ENCODE measurements at regions not wholly inside any gene's neighbourhood (a gene's known extent, or its start where the extent isn't known, plus 50 kb on each side); places are given as distances from the start of the nearest gene placed in this dataset.

DNA sequence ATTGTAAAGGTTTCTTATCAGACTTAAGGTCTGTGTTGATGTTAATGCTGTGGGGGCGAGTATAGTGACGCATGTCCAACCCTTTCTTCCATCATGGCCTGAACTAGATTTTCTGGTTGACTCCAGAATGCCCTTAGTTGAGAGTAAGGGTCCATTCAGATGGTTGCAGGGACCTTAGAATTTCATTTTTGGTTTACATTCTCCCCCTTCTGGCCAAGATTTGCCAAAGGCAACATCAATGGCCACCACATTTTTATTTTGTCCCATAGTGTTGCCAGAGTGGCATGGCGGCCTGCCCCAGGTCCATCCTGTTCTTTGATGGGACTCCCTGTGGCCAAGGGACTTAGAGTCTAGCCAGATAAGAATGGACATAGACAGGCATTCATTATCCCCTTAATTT is 368.5 kb downstream of the GPM6A start:
- DNase-seq (ENCODE audit: low read depth): no peak

DNA sequence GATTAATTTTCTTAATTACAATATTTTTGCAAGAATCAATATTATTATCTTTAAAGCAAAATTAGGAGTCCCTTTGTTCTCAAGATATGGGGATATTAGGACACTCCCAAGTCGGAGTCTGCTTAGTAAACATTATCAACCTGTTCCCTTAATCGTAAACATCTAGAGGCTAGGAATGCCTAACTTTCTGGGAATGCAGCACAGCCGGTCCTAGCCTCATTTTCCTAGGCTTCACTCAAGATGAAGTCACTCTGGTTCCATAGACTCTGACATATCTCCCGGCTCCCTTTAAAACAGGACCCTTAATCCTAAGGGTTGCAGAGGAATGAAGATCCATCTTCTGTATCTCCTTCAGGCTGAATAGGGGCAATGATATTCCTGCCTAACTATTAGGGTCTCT is 367.6 kb downstream of the GPM6A start:
- no peak for DNase-seq (ENCODE audit: low read depth)

DNA sequence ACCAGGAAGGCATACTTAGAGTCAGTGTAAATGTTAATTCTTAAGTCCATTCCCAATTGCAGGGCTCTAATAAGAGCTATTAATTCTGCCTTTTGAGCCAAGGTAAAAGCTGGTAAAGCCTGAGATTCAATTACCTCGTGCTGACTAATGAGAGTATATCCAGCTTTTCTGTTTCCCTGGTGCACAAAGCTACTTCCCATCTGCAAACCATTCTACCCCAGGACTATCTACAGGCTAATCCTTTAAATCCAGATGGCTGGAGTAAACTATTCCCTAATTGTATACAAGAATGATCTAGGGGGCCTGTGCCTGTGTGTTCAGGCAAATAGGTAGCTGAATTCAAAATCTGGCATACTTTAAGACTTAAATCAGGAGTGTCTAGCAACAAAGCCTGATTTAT is 365.0 kb downstream of the GPM6A start:
- no peak for DNase-seq (ENCODE audit: low read depth)

DNA sequence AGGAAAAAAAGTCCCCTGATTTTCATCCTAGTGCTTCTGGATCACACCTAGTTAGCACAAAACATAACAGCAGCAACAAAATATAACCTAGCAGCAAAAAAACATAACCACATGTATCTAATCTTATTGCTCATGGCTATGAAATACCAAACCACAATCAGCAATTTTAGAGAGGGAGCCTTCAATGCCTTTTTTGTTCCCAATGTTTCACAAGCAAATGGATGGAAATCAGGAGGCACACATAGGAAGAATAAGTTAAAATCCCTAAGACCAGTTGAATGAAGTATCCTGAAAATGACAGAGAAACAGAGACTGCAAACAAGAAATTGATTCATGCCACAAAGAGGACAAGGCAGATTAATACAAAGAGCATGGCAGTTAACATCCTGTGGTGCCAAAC is 361.6 kb downstream of the GPM6A start:
- no peak for DNase-seq (ENCODE audit: low read depth)

DNA sequence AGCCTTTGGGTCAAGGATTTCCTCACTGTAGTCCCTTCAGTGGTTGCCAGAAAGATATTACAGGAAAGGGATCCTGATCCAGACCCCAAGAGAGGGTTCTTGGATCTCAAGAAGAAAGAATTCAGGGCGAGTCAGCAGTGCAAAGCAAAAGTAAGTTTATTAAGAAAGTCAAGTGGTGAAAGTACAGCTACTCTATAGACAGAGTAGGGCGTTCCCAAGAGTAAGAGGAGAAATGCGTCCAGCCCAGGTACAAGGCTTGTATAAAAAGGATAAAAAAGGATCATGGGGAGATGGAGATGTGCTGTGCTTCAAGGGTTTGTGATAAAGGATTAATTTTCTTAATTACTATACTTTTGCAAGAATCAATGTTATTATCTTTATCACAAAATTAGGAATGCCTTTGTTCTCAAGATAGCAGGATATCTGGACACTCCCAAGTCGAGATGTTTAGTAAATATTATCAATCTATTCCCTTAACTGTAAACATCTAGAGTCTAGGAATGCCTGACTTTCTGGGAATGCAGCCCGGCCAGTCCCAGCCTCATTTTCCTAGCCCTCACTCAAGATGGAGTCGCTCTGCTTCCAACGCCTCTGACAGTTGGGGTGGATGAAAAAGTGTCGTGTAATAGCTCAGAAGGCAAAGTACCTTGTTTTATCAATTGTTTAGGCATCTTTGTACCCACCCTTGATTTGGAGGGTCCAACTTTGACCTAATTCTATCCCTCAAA is 360.7 kb downstream of the GPM6A start:
- DNase-seq (ENCODE audit: low read depth): no peak

DNA sequence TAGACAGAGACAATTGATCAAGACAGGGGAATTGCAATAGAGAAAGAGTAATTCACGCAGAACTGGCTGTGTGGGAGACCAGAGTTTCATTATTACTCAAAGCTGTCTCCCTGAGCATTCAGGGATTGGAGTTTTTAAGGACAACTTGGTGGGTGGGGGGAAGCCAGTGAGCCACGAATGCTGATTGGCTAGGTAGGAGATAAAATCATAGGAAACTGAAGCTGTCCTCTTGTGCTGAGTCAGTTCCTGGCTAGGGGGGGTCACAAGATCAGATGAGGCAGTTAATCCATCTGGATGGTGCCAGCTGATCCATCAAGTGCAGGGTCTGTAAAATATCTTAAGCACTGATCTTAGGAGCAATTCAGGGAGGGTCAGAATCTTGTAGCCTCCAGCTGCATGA is 358.6 kb downstream of the GPM6A start:
- DNase-seq (ENCODE audit: low read depth): no peak

DNA sequence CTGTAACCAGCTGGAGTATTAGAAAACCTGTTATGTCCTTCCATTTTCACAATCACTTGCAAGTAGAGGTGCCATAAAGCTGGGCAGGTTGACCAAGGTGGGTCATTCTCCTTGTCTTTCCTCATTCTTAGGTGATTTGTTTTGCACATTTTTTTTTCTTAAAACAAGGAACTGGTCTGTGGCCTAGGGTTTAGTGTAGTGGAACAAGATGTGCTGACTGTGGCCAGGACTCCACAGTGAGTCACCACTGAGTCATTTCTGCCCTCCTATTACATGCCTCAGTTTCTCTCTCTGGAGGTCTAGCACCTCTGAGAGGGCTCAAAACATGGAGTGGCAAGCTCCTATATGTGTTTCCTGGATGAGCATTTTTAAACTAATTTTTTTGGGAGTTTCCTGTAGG is 355.9 kb downstream of the GPM6A start:
- DNase-seq (ENCODE audit: low read depth): no peak

DNA sequence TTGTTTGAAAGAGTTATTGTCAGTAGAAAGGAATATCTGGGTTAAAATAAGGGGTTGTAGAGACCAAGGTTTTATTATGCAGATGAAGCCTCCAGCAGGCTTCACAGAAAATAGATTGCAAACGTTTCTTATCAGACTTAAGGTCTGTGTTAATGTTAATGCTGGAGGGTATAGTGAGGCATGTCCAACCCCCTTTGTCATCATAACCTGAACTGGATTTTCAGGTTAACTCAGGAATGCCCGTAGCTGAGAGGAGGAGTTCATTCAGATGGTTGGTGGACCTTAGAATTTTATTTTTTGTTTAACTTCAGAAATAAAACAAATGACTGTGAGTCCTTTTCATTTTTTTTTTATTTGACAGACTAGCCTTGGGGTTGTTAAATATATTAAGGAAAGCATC is 354.1 kb downstream of the GPM6A start:
- no peak for DNase-seq (ENCODE audit: low read depth)

DNA sequence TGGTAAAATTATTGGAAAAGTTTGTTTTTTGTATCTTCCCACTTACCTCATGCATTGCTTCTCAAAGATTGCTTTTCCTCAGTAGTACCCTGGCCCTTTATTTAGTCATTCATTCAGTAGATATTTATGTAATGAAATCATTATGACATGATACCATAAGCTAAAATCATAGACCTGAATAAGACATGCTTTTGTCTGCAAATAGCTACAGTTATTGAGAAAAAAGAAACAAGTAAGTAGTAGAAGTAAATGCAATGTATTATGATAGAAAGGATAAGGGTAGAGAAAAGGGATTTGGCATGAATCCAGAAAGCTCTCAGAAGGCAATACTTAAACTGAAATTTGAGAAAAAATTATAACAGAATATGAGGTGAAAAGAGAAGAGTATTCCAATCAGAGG is 352.5 kb downstream of the GPM6A start:
- no peak for DNase-seq (ENCODE audit: low read depth)

DNA sequence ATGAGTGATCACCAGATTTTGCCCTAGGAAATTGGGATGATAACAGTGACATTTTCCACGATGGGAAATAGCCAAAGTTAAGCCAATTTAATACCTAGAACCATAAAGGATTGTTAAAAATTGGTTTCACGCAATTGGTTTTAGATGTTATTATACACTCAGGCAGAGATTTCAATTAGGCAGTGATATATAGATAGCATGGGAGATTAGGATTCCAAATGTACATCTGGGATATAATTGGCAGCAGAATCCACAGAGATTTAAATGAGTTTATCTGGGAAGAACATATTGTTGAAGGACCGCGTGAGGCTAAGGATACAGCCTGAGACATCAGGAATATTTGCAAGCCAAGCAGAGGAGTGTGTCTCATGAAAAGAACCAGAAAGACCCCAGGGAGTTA is 351.6 kb downstream of the GPM6A start:
- DNase-seq (ENCODE audit: low read depth): no peak

DNA sequence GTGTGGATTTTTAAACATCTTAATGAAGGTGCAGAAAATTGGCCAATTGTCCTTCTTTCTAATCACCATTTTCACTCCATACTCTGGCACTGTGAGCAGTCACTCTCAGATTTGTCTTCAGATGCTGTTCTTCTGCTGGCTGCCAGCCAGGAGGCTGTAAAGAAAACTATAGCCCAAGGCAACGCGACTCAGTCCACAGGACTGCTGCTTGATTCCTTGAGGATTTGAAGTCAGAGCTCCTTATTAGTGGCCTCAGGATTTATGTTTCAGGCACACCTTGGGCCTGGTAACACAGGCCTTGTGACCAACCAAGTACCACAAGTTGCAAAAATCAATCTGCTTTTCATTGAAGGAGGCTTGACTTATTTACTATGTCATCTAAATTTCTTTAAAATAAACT is 342.6 kb downstream of the GPM6A start:
- DNase-seq (ENCODE audit: low read depth): peak; percentile 10

DNA sequence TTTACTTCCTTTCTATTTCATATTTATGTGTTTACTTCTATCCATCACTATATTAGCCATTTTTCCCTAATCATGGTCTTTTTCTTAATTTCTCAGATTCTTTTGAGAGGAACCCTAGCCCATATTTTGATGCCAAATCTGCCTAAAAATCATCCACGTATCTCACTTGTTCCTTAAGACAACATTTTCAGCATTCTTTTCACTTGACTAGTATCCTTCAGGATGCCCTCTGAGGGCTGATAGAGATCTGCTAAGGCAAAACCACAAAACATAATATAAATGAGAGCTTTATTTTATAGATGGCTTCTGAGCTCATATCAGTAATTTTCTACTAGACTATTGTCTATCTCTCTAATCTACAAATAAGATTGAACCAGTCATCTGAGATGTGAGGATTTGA is 341.9 kb downstream of the GPM6A start:
- no peak for DNase-seq (ENCODE audit: low read depth)

DNA sequence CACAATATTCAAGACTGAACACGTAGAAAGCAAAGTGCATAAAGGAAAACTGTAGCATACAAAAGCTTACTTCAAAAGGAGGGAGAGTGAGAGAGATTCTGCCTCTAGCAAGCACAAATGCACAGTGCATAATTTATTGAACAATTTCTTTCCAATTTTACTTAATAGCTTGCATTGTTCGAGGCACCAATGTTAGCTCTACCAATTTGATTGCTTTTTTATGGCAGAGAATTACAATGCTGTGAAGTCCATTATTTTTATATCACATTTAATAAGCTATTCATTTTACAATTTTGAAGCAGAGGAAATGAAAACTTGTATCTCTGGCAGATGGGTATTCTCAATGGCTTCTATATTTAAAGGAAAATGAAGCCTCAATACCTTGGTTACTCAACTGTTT is 331.7 kb downstream of the GPM6A start:
- no peak for DNase-seq (ENCODE audit: low read depth)

DNA sequence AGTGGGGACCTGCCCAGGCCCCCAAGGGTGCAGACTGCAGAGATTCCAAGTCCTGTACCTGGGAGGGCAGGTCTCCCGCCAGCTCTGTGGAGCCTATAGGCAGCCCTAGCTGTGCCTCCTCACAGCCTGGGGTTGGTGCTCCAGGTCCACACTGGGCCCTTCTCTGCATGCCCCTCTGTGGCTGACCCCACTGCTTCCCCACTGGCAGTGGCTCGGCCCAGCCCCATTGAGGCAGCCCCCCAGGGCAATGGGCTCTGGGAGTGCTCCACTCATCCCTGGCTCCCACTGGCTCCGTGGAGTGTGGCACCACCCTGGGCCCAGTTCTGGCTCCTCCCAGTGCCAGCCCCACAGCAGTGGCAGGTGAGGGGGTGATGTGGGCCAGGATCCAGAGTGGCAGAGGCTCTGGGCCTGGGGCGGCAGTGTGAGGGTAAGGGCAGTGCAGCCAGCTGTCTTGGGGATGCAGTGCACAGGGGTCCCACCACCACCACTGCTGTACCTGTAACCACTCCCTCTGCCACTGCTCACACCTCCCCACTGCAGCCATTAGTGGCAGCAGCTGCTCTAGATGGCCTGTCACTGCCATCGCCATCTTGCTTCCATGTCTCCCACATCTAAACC is 312.2 kb downstream of the GPM6A start:
- DNase-seq (ENCODE audit: low read depth): no peak

DNA sequence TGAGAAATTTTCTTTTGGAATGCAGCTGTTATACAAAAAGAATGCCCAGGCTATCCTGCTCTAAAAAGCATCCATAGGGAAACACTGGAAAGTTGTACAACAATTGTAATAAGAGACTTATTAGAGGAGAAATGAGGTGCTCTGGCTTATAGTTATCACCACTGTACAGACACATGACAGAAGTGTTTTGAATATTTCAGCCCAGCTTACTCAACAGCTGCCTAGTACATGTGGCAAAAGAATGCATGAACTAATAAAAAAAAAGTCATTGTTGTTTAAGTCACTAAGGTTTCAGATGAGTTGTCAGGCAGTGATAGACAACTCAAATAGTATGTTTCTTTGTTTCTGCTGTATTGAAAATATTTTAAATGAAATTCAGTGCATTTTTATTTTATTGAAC is 307.7 kb downstream of the GPM6A start:
- DNase-seq (ENCODE audit: low read depth): peak; percentile 15

DNA sequence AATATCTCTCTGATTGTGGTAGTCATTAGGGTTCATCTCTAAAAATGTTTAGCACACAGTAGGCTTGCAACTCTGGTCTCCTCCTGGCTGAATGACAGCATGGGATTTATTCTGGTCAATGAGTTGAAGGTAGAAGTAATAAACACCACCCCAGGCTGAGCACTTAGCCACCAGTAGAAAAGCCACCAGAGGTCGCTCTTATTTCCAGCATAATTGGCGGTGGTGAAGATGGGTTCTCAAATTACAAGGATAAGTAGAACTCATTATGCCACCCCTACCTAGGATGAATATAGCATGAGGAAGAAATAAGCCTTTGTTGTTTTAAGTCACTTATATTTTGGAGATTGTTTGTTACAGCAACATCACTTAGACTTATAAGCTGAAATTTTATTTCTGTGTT is 302.7 kb downstream of the GPM6A start:
- DNase-seq (ENCODE audit: low read depth): no peak

DNA sequence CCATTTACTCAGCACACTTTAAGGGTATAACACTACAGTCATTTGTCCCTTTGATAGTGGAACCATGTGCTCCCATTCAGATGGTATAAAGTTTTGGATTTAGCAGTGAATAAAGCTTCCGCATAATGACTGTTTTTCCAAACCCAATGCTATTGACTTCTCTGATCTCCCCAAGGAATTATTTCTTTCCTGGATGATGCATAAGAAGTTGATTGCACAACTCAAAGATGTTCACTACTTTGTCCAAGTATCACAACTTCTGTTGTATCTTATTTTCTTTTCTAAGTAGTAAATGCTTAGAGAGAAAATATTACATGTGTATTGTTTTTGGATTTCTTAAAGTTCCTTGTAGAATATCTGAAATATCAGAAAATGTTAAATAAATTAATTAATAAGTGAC is 300.2 kb downstream of the GPM6A start:
- no peak for DNase-seq (ENCODE audit: low read depth)

DNA sequence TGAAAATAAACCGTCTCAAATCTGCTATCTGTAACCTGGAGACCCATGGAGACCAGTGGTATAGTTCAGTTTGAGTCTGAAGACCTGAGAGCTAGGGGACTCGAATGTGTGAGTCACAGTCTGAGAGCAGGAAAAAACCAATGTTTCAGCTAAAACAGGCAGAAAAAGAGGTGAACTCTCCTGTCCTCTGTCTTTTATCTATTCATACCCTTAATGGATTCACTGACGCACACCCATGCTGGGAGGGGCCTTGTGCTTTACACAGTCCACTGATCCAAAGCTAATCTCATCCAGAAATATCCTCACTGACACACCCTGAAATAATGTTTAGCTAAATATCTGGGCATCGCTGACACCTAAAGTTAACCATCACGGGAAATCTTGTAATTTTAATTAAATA is 297.9 kb downstream of the GPM6A start:
- DNase-seq (ENCODE audit: low read depth): no peak

DNA sequence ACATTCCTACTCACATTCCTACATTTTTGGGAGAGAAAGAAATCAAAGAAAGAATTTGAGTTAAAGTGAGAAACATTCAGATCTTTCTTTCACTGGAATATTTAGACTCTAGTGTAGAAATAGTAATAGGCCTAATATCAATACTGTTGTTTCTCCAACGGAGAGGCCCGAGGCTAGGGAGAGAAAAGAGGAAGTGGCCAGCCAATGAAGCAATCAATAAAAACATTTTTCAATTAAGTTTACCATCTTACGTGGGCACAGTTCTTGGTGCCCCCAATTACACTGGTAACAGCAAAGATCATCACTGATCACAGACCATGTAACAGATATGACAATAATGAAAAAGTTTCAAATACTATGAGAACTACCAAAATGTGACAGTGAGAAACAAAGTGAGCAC is 281.4 kb downstream of the GPM6A start:
- DNase-seq (ENCODE audit: low read depth): no peak

DNA sequence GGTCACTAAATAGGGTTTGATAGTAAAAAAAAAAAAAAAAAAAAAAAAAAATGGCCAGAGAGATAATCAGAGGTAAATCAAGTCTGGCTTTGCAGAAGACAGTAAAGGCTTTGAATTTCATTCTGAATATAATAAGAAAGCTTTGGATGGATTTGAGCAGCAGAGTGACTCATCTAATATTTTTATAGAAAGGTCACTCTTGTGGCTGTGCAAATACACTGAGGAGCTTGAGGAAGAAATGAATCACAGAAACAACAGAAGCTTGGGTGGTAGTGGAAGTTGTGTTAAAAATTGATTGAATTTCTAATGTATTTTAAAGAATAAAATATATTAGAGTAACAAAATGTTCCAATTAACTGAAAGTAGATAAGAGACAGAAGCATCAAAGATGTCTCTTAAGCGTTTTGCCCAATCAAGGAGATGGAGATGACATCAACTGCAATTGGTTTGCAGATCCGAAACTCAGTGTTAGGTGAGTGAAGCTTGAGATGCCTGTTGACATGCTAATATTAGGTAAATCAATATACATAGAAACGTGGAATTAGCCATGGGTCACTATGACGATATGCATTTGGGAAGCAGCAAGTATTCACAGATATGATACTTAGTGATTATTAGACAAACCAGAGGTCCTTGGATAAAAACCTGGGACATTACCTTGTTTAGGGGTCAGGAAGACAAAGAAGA is 280.5 kb downstream of the GPM6A start:
- DNase-seq (ENCODE audit: low read depth): peak; percentile 21

DNA sequence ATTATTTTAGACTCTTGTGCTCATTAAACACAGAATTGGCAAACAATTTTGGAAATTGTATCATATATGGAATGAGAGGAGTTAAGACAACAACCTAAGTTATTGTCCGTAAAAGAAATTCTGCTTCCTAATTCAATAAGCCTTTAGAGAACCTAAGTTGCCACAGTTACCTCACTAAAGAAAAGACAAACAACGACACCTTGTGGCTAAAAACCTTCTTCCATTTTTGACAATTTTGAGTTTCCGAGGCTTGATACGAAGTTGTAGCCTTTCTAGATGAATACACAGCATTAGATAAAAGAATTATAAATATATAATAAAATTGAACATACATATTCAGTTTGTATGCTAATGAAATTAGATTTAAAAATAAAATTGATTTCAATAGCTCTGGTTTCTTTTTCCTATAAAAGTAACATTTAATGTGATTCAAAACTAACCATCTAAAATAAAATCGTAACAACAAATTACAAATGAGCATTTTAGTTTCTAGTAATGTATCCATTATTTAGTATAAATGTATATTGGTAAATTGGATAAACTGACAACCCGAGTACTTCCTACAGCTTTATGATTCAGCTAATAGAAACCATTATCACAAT is 275.1 kb downstream of the GPM6A start:
- DNase-seq (ENCODE audit: low read depth): peak; percentile 38

DNA sequence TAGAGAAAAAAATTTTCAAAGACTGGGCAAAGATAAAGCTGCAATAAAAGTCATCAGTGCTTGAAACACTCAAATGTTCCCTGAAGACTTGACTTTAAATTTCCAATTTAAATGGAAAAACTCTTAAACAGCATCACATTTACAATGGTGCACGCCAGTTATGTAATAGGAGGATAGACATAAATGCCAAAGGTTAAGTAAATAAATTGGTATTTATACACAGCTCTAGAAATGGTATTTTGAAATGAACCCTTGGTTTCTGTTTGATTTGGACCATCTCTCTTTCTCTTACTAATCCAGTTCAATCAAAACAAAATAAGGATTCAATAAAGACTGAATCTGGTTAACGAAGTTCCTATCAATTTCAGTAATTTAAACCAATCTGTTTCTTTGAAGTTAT is 272.6 kb downstream of the GPM6A start:
- DNase-seq (ENCODE audit: low read depth): no peak

DNA sequence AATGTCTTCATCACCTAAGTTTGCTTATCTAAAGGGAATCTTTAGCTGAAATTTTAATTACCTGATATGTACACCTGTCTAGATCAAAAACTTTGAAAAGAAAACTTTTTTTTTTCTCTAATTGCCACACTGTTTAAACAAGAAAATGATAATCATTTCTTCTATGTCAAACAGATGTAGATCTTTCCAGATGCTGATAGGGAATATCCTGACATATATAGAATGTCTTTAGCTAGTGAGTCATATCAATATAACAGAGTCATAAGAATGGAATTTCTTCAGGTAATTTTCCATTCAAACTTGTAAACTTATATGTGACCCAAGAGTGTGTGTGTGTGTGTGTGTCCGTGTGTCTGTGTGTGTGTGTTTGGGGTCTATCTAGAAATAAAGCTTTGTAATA is 271.9 kb downstream of the GPM6A start:
- DNase-seq (ENCODE audit: low read depth): no peak
